Endothelial cell of umbilical vein (primary cell): ENCODE measurements at regions not wholly inside any gene's neighbourhood (a gene's known extent, or its start where the extent isn't known, plus 50 kb on each side); places are given as distances from the start of the nearest gene placed in this dataset.

Experiments used
- BruUV-seq: library from RNA; stranded (reverse); fragments of 400-500 nt; replicated peaks from 2 replicates; lab custom pipeline; 2021; lab: Mats Ljungman, UMichigan
- CTCF ChIA-PET: fragments of 300-600, 350-600 bp; sonication (Branson Sonifier 250); formaldehyde crosslinking; loops from one replicate; lab custom pipeline; 2021; ENCODE audit warnings: antibody characterized with exemption, inconsistent platforms; lab: Charles Lee
- POLR2A ChIA-PET: fragments of 300-600, 350-600 bp; sonication (Branson Sonifier 250); formaldehyde crosslinking; loops from one replicate; lab custom pipeline; 2021; ENCODE audit warnings: antibody characterized with exemption, inconsistent platforms; lab: Charles Lee
- DNase-seq: peaks from one replicate; pipeline ENCODE4 v3.0.0-alpha.2; 2011; ENCODE audit warnings: low read depth, low spot score
- FAIRE-seq: peaks from 2 replicates; lab custom pipeline; 2011; peaks lifted over from hg19 to GRCh38; lab: Jason Lieb, UNC
- H2AFZ ChIP-seq: 2 replicates; pipeline ENCODE4 v1.6.0; 2012; ENCODE audit warnings: low read depth, low read length, control low read depth, inconsistent platforms
- H3K27ac ChIP-seq: 2 replicates; pipeline ENCODE4 v1.5.1; 2011; ENCODE audit warnings: low read depth, mild to moderate bottlenecking, control low read depth, low read length, moderate library complexity; ENCODE audit not compliant: insufficient read depth
- H3K27me3 ChIP-seq, 2 experiments: 2 replicates each; pipeline versions ENCODE4 v1.6.0 to v1.6.1; 2011; ENCODE audit warnings: low read length in 2 of 2, mixed read lengths in 1 of 2; ENCODE audit not compliant: control insufficient read depth in 2 of 2, insufficient read depth in 2 of 2
- H3K36me3 ChIP-seq, 2 experiments: 2 replicates in 1 of 2; 3 replicates in 1 of 2; pipeline ENCODE4 v1.5.1; 2011; ENCODE audit warnings: low read length in 2 of 2, mild to moderate bottlenecking in 1 of 2, moderate library complexity in 1 of 2; ENCODE audit not compliant: control insufficient read depth in 2 of 2, insufficient read depth in 2 of 2; ENCODE audit errors: extremely low read depth in 1 of 2
- H3K4me1 ChIP-seq: 3 replicates; pipeline ENCODE4 v1.5.1; 2011; ENCODE audit warnings: mild to moderate bottlenecking, low read length; ENCODE audit not compliant: control insufficient read depth, insufficient read depth; ENCODE audit errors: extremely low read depth
- H3K4me2 ChIP-seq: 2 replicates; pipeline ENCODE4 v1.6.1; 2011; ENCODE audit warnings: low read length, control low read depth, mixed read lengths; ENCODE audit not compliant: insufficient read depth
- H3K4me3 ChIP-seq, 3 experiments: fragments of 200-600 bp in 1 of 3; sonication (generic), shearing (Covaris generic) in 1 of 3; replicated peaks in 1 of 3; 2 replicates each; pipeline ENCODE4 v1.5.1; 2011 to 2016; ENCODE audit warnings: control low read depth in 3 of 3, low read length in 3 of 3, mild to moderate bottlenecking in 2 of 3, inconsistent platforms in 1 of 3, low read depth in 1 of 3, moderate library complexity in 1 of 3; ENCODE audit not compliant: insufficient read depth in 1 of 3
- H3K79me2 ChIP-seq: 2 replicates; pipeline ENCODE4 v1.6.0; 2012; ENCODE audit warnings: low read length, inconsistent platforms; ENCODE audit not compliant: control insufficient read depth, insufficient read depth
- H3K9ac ChIP-seq: replicated peaks from 2 replicates; pipeline ENCODE3; 2011; ENCODE audit warnings: low read length, control low read depth; ENCODE audit not compliant: insufficient read depth; ENCODE audit errors: extremely low read depth
- H3K9me1 ChIP-seq: replicated peaks from 3 replicates; pipeline ENCODE4 v1.6.0; 2011; ENCODE audit warnings: mild to moderate bottlenecking, low read length; ENCODE audit not compliant: control insufficient read depth, insufficient read depth; ENCODE audit errors: extremely low read depth
- H3K9me3 ChIP-seq: replicated peaks from 2 replicates; pipeline ENCODE4 v1.5.1; 2012; ENCODE audit warnings: low read length, inconsistent platforms; ENCODE audit not compliant: control insufficient read depth, insufficient read depth
- H4K20me1 ChIP-seq: replicated peaks from 2 replicates; pipeline ENCODE3; 2011; ENCODE audit warnings: mild to moderate bottlenecking, low read length; ENCODE audit not compliant: control insufficient read depth, insufficient read depth; ENCODE audit errors: extremely low read depth
- CTCF ChIP-seq, 2 donors: IDR thresholded peaks; 1 replicate in 1 of 2; 2 replicates in 1 of 2; pipeline ENCODE4 v1.5.1; 2011; ENCODE audit warnings: low read length in 2 of 2, mild to moderate bottlenecking in 2 of 2, moderate library complexity in 2 of 2, control low read depth in 1 of 2, inconsistent platforms in 1 of 2, low read depth in 1 of 2; ENCODE audit not compliant: insufficient read depth in 1 of 2; ENCODE audit errors: extremely low read depth in 1 of 2
- EZH2 ChIP-seq: IDR thresholded peaks from 2 replicates; pipeline ENCODE4 v1.6.1; 2012; ENCODE audit warnings: borderline replicate concordance, low read depth, mild to moderate bottlenecking, moderate library complexity, low read length, inconsistent platforms; ENCODE audit not compliant: severe bottlenecking
- GATA2 ChIP-seq: IDR thresholded peaks from 2 replicates; pipeline ENCODE4 v1.7.0; 2011; ENCODE audit warnings: low read depth, mild to moderate bottlenecking, moderate library complexity, mixed read lengths, low read length; ENCODE audit not compliant: insufficient read length, insufficient read depth
- JUN ChIP-seq: IDR thresholded peaks from 2 replicates; pipeline ENCODE4 v1.6.1; 2011; ENCODE audit warnings: borderline replicate concordance, low read depth; ENCODE audit not compliant: insufficient read length, insufficient read depth
- dilution Hi-C: fragments of 300-500 bp; cut with MboI; formaldehyde crosslinking; loops from one replicate; pipeline ENCODE4 v1.15.0; 2019; ENCODE audit warnings: low sequenced_read_pairs; ENCODE audit not compliant: extremely low pct_ligation_motif_present
- intact Hi-C: fragments of 100-400 bp; cut with micrococcal nuclease; formaldehyde crosslinking; loops from one replicate; pipeline ENCODE4 v1.10.0; 2022

DNA sequence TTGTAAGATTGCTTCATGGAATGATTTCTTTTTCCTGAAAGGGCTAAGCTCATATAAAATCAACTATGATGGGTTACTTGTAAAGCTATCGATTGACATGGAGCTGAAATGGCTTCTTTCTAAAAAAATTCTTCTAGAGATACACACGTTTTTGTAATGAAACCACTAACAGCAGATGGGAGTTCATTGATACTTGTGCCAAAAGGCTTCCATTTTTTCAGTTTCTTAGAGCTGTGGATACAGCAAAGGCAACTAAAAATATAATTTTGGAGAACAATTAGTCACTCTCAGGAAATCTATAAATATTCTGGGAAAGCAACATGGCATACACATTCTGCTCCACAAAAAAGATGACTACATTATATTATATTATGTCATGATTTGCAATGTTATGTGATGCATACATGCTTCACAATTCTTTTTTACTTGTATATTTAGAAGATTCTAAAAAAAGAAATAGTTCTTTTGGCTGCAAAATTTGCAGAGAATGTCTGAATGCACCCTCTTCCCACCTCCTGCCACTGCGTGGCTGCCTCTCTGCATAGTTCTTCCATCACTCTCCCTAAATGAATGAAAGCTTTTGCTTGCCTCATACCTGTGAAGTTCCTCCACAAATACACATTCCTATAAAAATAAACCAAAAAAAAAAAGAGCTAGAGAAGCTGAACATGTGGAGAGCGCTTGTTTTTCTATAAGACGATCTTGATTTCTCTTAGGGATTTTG, 802.5 kb downstream of the EFNB2 start:
- H2AFZ ChIP-seq = no peak overlapping the region
- H3K27ac ChIP-seq = no peak overlapping the region
- DNase-seq (no peak), FAIRE-seq (no peak)
- CTCF ChIA-PET = no interaction called here
- intact Hi-C loops = loop anchor here (10.0 kb wide), 1 partner anchor 802 kb away; the partner anchor contains the start of gene EFNB2
- POLR2A ChIA-PET = no interaction called here
- H3K36me3 ChIP-seq = no peaks in the 10 kb centered on the region
- no peak for TF ChIP-seq GATA2
- no peak for TF ChIP-seq JUN
- no peak for TF ChIP-seq CTCF (IDR thresholded peaks at IDR 0.05; ENCODE audit: extremely low read depth in 1 of 2, insufficient read depth in 1 of 2, low read depth in 1 of 2, low read length in 2 of 2)
- H3K9me3 ChIP-seq = no peaks in the 10 kb centered on the region
- no peak overlapping the region for H3K4me2 ChIP-seq
- no peaks in the 10 kb centered on the region for H3K79me2 ChIP-seq
- no peaks in the 10 kb centered on the region for H3K9me1 ChIP-seq
- no TSS peak for BruUV-seq
- no peaks in the 10 kb centered on the region for H3K4me1 ChIP-seq
- no peak overlapping the region for H3K4me3 ChIP-seq
- dilution Hi-C loops = no loop called here
- H4K20me1 ChIP-seq = no peaks in the 10 kb centered on the region
- no peaks in the 10 kb centered on the region for H3K27me3 ChIP-seq
- no peak overlapping the region for H3K9ac ChIP-seq

DNA sequence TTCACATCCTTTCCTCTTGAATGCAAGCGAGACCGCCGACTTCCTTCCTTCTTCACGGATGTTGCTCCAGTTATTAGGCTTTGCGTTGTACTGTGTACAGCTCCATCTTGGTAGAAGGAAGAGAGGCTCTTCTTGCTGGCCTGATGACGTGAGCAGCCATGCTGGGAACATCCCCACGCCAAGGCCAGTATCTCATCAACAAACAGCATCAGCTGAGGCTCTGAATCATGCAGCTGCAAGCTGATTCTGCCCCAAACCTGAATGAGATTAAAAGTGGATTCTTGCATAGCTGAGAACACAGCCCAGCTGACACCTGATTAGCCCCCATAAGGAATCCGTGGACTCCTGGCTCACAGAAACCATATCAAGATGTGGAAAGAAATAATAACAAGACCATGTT, 809.6 kb downstream of the EFNB2 start:
- FAIRE-seq (no peak), DNase-seq (no peak)
- Histone ChIP-seq H3K4me1 (no peaks in the 10 kb centered on the region), H3K4me2 (no peak overlapping the region), H3K9ac (no peak overlapping the region), H2AFZ (no peak overlapping the region), H3K36me3 (no peaks in the 10 kb centered on the region), H3K27me3 (no peaks in the 10 kb centered on the region), H3K27ac (no peak overlapping the region), H3K79me2 (no peaks in the 10 kb centered on the region), H4K20me1 (no peaks in the 10 kb centered on the region), H3K4me3 (no peak overlapping the region), H3K9me3 (no peaks in the 10 kb centered on the region), H3K9me1 (no peaks in the 10 kb centered on the region)
- CTCF ChIA-PET = no interaction called here
- dilution Hi-C loops (no loop called here), intact Hi-C loops (no loop called here)
- TF ChIP-seq CTCF (IDR thresholded peaks at IDR 0.05; ENCODE audit: extremely low read depth in 1 of 2, insufficient read depth in 1 of 2, low read depth in 1 of 2, low read length in 2 of 2) (no peak), EZH2 (no peak), GATA2 (no peak), JUN (no peak)
- BruUV-seq = no TSS peak
- POLR2A ChIA-PET = no interaction called here
